Activated CD4-positive, alpha-beta T cell treated with anti-CD3 and anti-CD28 coated beads for 36 hours (primary cell): ENCODE measurements at regions not wholly inside any gene's neighbourhood (a gene's known extent, or its start where the extent isn't known, plus 50 kb on each side); places are given as distances from the start of the nearest gene placed in this dataset.
"Not testable (repeated sequence)": the region's sequence is repeated elsewhere in the genome, so short reads cannot be mapped to it uniquely, and the experiment has no call there.

Experiments
- ATAC-seq: fragments of 200-7000 bp; cut with Tn5 transposase; one replicate; pipeline ENCODE4 v1.10.0; 2021; ENCODE audit warnings: mild to moderate bottlenecking, moderate library complexity
- CTCF ChIA-PET: fragments of 350-600 bp; sonication (Branson Sonifier 250); formaldehyde crosslinking; loops from one replicate; lab custom pipeline; 2021; ENCODE audit warnings: antibody characterized with exemption; lab: Charles Lee
- POLR2A ChIA-PET: fragments of 350-600 bp; sonication (Branson Sonifier 250); formaldehyde crosslinking; loops from one replicate; lab custom pipeline; 2021; ENCODE audit warnings: antibody characterized with exemption, inconsistent platforms; lab: Charles Lee
- DNase-seq: peaks from one replicate; pipeline ENCODE4 v3.0.0-alpha.2; 2020
- H3K27ac Mint-ChIP-seq: one replicate; pipeline ENCODE4 v1.8.0; 2021; ENCODE audit warnings: mixed read lengths
- H3K27me3 Mint-ChIP-seq: one replicate; pipeline ENCODE4 v1.8.0; 2021; ENCODE audit warnings: mixed read lengths
- H3K36me3 Mint-ChIP-seq: one replicate; pipeline ENCODE4 v1.8.0; 2021; ENCODE audit warnings: low read depth, mixed read lengths
- H3K4me1 Mint-ChIP-seq: one replicate; pipeline ENCODE4 v1.8.0; 2021; ENCODE audit warnings: mixed read lengths
- H3K4me3 Mint-ChIP-seq: one replicate; pipeline ENCODE4 v1.8.0; 2021; ENCODE audit warnings: mild to moderate bottlenecking, moderate library complexity, mixed read lengths
- H3K9me3 Mint-ChIP-seq: one replicate; pipeline ENCODE4 v1.8.0; 2021; ENCODE audit warnings: low read depth, mixed read lengths
- intact Hi-C, 2 experiments: fragments of 100-400 bp; cut with DNase I in 1 of 2; cut with micrococcal nuclease in 1 of 2; formaldehyde crosslinking; loops; one replicate each; pipeline versions ENCODE4 v1.14.2 to v1.15.1; 2022 to 2024; cut with DNase I, micrococcal nuclease

DNA sequence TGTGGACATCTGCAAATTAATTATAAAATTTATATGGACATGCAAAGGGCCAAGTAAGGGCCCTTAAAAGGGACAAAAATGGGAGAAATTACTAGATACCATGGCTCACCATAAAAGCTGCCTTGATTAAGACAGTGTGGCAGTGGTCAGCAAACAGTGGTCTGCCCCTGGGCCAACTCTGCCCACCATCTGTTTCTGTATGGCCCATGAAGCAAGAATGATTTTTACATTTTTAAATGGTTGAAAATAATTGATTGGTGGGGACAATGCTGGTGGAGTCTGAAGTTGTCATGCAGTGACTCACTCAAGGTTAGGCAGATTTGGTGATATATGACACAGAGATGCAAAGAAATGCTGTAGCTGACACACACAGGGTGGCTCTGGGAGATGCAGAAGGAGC is 143.2 kb upstream of the PRDM7 start:
- POLR2A ChIA-PET, DNase-seq, H3K4me3 Mint-ChIP-seq, H3K9me3 Mint-ChIP-seq, CTCF ChIA-PET, H3K36me3 Mint-ChIP-seq, H3K4me1 Mint-ChIP-seq, H3K27ac Mint-ChIP-seq, intact Hi-C loops, H3K27me3 Mint-ChIP-seq, ATAC-seq: not testable (repeated sequence)

DNA sequence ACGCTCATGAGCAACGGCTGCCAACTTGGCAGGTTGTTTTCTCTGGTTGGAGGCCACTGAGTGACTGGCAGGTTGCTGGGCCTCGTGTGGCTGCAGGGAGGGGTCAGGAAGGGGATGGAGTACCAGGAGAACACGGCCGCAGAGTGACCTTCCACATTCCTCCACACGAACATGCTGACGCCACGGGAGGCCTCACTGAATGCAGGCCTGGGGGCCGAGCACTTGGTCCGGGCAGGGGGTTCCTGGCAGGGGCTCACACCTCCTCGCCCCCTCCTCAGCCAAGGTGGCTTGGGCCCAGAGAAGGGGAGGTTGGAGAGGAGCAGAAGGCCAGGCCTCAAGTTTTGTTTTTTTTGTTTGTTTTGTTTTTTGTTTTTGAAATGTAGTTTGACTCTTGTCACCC is 98.5 kb upstream of the PRDM7 start:
- H3K27me3 Mint-ChIP-seq, H3K4me1 Mint-ChIP-seq, POLR2A ChIA-PET: not testable (repeated sequence)

DNA sequence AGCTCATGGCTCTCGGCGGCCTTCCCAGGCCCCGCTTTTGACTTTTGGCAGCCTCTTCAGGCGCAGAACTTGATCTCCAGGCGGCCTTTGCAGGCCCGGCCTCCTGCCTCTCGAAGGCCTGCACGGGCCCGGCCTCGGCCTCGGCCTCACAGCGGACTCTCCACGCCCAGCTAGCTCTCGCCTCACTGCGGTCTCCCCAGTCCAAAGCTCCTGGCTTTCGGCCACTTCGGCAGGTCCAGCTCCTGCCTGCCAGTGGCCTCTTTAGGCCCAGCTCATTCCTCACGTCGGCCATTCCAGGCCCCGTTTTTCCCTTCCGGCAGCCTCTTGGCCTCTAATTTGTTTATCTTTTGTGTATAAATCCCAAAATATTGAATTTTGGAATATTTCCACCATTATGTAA is 94.5 kb upstream of the PRDM7 start:
- H3K27ac Mint-ChIP-seq, H3K27me3 Mint-ChIP-seq, H3K4me3 Mint-ChIP-seq, CTCF ChIA-PET, H3K9me3 Mint-ChIP-seq, ATAC-seq, intact Hi-C loops, H3K4me1 Mint-ChIP-seq, DNase-seq, POLR2A ChIA-PET, H3K36me3 Mint-ChIP-seq: not testable (repeated sequence)

More for the DNA sequence above, 98.5 kb upstream of the PRDM7 start:
- H3K36me3 Mint-ChIP-seq, H3K4me3 Mint-ChIP-seq, CTCF ChIA-PET, H3K27ac Mint-ChIP-seq, intact Hi-C loops, H3K9me3 Mint-ChIP-seq, ATAC-seq, DNase-seq: not testable (repeated sequence)

DNA sequence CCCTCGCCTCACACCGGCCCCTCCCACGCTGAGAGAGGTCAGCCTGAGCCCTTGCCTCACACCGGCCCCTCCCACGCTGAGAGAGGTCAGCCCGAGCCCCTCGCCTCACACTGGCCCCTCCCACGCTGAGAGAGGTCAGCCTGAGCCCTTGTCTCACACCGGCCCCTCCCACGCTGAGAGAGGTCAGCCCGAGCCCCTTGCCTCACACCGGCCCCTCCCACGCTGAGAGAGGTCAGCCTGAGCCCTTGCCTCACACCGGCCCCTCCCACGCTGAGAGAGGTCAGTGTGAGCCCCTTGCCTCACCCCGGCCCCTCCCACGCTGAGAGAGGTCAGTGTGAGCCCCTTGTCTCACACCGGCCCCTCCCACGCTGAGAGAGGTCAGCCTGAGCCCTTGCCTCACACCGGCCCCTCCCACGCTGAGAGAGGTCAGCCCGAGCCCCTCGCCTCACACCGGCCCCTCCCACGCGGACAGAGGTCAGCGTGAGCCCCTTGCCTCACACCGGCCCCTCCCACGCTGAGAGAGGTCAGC is 92.1 kb upstream of the PRDM7 start:
- POLR2A ChIA-PET, H3K27me3 Mint-ChIP-seq, H3K9me3 Mint-ChIP-seq, CTCF ChIA-PET, H3K4me1 Mint-ChIP-seq, H3K4me3 Mint-ChIP-seq, H3K36me3 Mint-ChIP-seq, DNase-seq, H3K27ac Mint-ChIP-seq, ATAC-seq, intact Hi-C loops: not testable (repeated sequence)

DNA sequence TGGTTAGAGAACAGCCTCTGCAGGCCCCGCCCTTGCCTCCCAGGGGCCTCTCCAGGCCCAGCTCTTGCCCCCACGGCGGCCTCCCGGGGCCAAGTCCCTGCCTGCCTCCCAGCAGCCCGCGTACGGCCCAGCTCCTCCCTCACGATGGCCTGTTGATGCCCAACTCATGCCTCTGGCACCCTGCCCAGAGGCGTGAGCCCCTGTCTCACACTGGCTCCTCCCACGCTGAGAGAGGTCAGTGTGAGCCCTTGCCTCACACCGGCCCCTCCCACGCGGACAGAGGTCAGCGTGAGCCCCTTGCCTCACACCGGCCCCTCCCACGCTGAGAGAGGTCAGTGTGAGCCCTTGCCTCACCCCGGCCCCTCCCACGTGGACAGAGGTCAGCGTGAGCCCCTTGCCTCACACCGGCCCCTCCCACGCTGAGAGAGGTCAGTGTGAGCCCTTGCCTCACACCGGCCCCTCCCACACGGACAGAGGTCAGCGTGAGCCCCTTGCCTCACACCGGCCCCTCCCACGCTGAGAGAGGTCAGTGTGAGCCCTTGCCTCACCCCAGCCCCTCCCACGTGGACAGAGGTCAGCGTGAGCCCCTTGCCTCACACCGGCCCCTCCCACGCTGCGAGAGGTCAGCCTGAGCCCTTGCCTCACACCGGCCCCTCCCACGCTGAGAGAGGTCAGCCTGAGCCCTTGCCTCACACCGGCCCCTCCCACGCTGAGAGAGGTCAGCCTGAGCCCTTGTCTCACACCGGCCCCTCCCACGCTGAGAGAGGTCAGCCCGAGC is 91.4 kb upstream of the PRDM7 start:
- ATAC-seq, H3K9me3 Mint-ChIP-seq, POLR2A ChIA-PET, H3K36me3 Mint-ChIP-seq, H3K27me3 Mint-ChIP-seq, H3K4me1 Mint-ChIP-seq, intact Hi-C loops, CTCF ChIA-PET, H3K27ac Mint-ChIP-seq, H3K4me3 Mint-ChIP-seq: not testable (repeated sequence)
- DNase-seq: peak; percentile 6

DNA sequence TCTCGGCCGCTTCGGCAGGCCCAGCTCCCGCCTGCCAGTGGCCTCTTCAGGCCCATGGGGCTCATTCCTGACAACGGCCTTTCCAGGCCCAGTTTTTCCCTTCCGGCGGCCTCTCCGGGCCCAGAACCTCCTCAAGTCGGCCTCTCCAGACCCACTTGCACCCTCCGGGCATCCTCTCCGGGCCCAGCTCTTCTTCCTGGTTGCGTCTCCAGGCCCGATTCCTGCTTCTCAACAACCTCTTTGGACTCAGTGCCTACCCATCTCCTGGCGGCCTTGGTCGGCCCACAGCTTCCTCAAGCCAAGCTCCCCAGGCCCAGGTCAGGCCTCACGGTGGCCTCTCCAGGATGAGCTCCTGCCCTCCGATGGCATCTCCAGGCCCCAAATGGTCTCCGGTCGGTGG is 90.6 kb upstream of the PRDM7 start:
- H3K4me1 Mint-ChIP-seq, H3K27ac Mint-ChIP-seq, intact Hi-C loops, ATAC-seq, H3K27me3 Mint-ChIP-seq, CTCF ChIA-PET, H3K4me3 Mint-ChIP-seq, H3K9me3 Mint-ChIP-seq, H3K36me3 Mint-ChIP-seq, POLR2A ChIA-PET, DNase-seq: not testable (repeated sequence)

DNA sequence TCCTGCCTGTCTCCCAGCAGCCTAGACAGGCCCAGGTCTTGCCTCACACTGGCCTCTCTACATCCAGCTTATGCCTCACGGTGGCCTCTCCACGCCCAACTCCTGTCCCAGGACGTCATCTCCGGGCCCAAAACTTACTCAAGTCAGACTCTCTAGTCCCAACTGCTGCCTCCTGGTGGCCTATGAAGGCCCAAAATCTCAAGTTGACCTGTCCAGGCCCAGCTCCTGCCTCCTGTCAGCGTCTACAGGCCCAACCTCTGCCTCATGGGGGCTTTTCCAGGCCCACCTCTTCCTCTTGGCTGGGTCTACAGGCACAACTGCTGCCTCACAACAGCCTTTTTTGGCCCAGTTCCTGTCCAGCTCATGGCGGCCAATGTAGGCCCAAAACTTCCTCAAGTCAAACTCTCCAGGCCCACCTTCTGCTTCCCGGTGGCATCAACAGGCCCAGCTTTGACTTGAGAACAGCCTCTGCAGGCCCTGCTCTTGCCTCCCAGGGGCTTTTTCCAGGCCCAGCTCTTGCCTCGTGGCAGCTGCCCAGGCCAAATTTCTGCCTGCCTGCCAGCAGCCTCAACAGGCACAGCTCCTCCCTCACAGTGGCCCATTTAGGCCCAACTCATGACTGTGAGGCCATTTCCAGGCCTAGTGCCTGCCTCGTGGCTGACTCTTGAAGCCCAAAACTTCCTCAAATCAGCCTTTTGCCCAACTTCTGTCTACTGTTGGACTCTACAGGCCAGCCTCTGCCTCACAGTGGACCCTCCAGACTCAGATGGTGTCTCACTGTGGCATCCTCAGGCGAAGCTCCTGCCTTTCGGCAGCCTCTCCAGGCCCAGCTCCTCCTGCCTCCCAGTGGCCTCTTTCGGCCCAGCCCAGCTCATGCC is 89.8 kb upstream of the PRDM7 start:
- CTCF ChIA-PET, H3K9me3 Mint-ChIP-seq, H3K27me3 Mint-ChIP-seq, H3K4me1 Mint-ChIP-seq, H3K27ac Mint-ChIP-seq, intact Hi-C loops, POLR2A ChIA-PET, H3K4me3 Mint-ChIP-seq, ATAC-seq, H3K36me3 Mint-ChIP-seq: not testable (repeated sequence)
- DNase-seq: peak; percentile 3

DNA sequence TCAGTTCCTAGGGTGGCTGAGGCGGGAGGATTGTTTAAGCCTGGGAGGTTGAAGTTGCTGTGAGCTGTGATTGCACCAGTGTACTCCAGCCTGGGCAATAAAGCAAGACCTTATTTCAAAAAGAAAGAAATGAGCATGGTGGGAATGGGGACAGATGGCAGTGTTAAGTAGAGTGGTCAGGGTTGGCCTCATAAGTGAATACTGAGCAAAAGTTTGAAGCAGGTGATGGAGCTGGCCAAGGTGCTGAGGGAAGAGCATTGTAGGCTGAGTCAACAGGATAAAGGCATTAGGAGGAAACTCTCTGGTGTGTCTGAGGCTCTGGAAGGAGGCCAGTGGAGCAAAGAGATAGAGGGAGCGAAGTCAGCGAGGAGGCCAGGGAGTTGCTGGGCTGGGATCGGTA is 73.9 kb upstream of the PRDM7 start:
- intact Hi-C loops, H3K27me3 Mint-ChIP-seq, H3K4me1 Mint-ChIP-seq, H3K36me3 Mint-ChIP-seq, CTCF ChIA-PET, H3K9me3 Mint-ChIP-seq, H3K27ac Mint-ChIP-seq, DNase-seq, H3K4me3 Mint-ChIP-seq, ATAC-seq, POLR2A ChIA-PET: not testable (repeated sequence)
